Fibroblast of lung (primary cell): ENCODE measurements at regions not wholly inside any gene's neighbourhood (a gene's known extent, or its start where the extent isn't known, plus 50 kb on each side); places are given as distances from the start of the nearest gene placed in this dataset.

ENCODE experiments used
- DNase-seq, 2 donors: peaks; one replicate each; pipeline versions ENCODE4 v3.0.0 to v3.0.0-alpha.2; 2010; ENCODE audit warnings: low read depth in 2 of 2
- H2AFZ ChIP-seq: 2 replicates; pipeline ENCODE4 v1.5.1; 2012; ENCODE audit warnings: low read length, control low read depth, inconsistent platforms
- H3K27ac ChIP-seq: 2 replicates; pipeline ENCODE4 v1.5.1; 2011; ENCODE audit warnings: low read length, control low read depth; ENCODE audit not compliant: insufficient read depth
- H3K27me3 ChIP-seq: 2 replicates; pipeline ENCODE4 v1.5.1; 2011; ENCODE audit warnings: mild to moderate bottlenecking, low read length; ENCODE audit not compliant: control insufficient read depth, insufficient read depth
- H3K36me3 ChIP-seq: 2 replicates; pipeline ENCODE4 v1.5.1; 2011; ENCODE audit warnings: low read length; ENCODE audit not compliant: control insufficient read depth, insufficient read depth
- H3K4me1 ChIP-seq: 2 replicates; pipeline ENCODE4 v1.5.1; 2011; ENCODE audit warnings: low read length; ENCODE audit not compliant: control insufficient read depth, insufficient read depth; ENCODE audit errors: extremely low read depth
- H3K4me2 ChIP-seq: 2 replicates; pipeline ENCODE4 v1.5.1; 2011; ENCODE audit warnings: low read length, control low read depth; ENCODE audit not compliant: insufficient read depth; ENCODE audit errors: extremely low read depth
- H3K4me3 ChIP-seq, 4 experiments: fragments of 200-600 bp in 1 of 4; sonication (generic) in 1 of 4; replicated peaks in 1 of 4; 2 replicates each; pipeline ENCODE4 v1.5.1; 2011 to 2016; ENCODE audit warnings: low read length in 4 of 4, low read depth in 3 of 4, mild to moderate bottlenecking in 3 of 4, control low read depth in 2 of 4, inconsistent platforms in 1 of 4, mixed read lengths in 1 of 4; ENCODE audit not compliant: insufficient read depth in 1 of 4; ENCODE audit errors: control extremely low read depth in 1 of 4
- H3K79me2 ChIP-seq: 2 replicates; pipeline ENCODE4 v1.5.1; 2012; ENCODE audit warnings: mild to moderate bottlenecking, low read length, inconsistent platforms; ENCODE audit not compliant: control insufficient read depth, insufficient read depth
- H3K9ac ChIP-seq: 2 replicates; pipeline ENCODE4 v1.5.1; 2011; ENCODE audit warnings: mild to moderate bottlenecking, low read length, control low read depth; ENCODE audit not compliant: insufficient read depth
- H3K9me3 ChIP-seq: 2 replicates; pipeline ENCODE4 v1.5.1; 2012; ENCODE audit warnings: low read depth, low read length; ENCODE audit not compliant: control insufficient read depth, insufficient read depth
- H4K20me1 ChIP-seq: 2 replicates; pipeline ENCODE4 v1.5.1; 2011; ENCODE audit warnings: low read length; ENCODE audit not compliant: control insufficient read depth, insufficient read depth; ENCODE audit errors: extremely low read depth
- EZH2 ChIP-seq: IDR thresholded peaks from 2 replicates; pipeline ENCODE4 v1.5.1; 2012; ENCODE audit warnings: low read length, control low read depth, mild to moderate bottlenecking; ENCODE audit errors: missing control alignments
- TF ChIP-seq, protein P1 (sequence below), 2 donors: IDR thresholded peaks in 1 of 2; conservative IDR thresholded peaks in 1 of 2; 1 replicate in 1 of 2; 2 replicates in 1 of 2; pipeline ENCODE4 v1.5.1; 2011 to 2012; ENCODE audit warnings: low read length in 2 of 2, control low read depth in 1 of 2, inconsistent platforms in 1 of 2, low read depth in 1 of 2, mild to moderate bottlenecking in 1 of 2

DNA sequence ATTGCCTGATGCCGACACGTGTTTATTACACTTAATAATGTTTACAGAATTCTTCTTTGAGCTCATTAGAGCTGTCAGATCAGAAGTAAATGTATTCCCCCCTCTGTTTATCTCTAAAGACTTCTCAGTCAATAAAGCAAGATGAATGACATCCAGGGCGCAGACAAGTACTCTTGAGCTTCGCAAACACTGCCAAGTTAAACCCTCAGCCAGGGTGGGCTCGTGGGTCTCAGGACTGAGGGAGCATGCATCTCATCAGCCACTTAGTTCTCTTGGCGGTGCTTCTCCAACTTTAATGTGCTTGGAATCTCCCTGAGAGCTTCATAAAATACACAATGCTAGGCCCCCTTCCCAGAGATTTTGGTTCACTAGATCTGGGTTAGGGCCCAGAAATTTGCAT, 333.9 kb upstream of the THRB start:
- Histone ChIP-seq H3K9me3 (no peaks in the 10 kb centered on the region), H3K4me3 (no peak overlapping the region), H3K27me3 (peaks cover 6% of the 10 kb centered on the region), H3K79me2 (no peaks in the 10 kb centered on the region), H4K20me1 (no peaks in the 10 kb centered on the region), H3K27ac (no peak overlapping the region), H3K4me2 (no peak overlapping the region), H3K9ac (no peak overlapping the region), H2AFZ (no peak overlapping the region), H3K4me1 (no peaks in the 10 kb centered on the region), H3K36me3 (no peaks in the 10 kb centered on the region)
- DNase-seq, result no peak
- TF ChIP-seq, protein P1, sequence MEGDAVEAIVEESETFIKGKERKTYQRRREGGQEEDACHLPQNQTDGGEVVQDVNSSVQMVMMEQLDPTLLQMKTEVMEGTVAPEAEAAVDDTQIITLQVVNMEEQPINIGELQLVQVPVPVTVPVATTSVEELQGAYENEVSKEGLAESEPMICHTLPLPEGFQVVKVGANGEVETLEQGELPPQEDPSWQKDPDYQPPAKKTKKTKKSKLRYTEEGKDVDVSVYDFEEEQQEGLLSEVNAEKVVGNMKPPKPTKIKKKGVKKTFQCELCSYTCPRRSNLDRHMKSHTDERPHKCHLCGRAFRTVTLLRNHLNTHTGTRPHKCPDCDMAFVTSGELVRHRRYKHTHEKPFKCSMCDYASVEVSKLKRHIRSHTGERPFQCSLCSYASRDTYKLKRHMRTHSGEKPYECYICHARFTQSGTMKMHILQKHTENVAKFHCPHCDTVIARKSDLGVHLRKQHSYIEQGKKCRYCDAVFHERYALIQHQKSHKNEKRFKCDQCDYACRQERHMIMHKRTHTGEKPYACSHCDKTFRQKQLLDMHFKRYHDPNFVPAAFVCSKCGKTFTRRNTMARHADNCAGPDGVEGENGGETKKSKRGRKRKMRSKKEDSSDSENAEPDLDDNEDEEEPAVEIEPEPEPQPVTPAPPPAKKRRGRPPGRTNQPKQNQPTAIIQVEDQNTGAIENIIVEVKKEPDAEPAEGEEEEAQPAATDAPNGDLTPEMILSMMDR (conservative IDR thresholded peaks at IDR 0.05 in 1 of 2, IDR thresholded peaks at IDR 0.05 in 1 of 2; ENCODE audit: low read depth in 1 of 2, low read length in 2 of 2), result no peak
- TF ChIP-seq EZH2, result no peak

- Histone ChIP-seq H3K4me1 (no peaks in the 10 kb centered on the region), H3K9ac (no peak overlapping the region), H3K79me2 (no peaks in the 10 kb centered on the region), H3K4me3 (peak overlapping the region in 2 of 4 experiments; percentile 33 to 48), H3K36me3 (no peaks in the 10 kb centered on the region), H3K27me3 (peaks cover 6% of the 10 kb centered on the region), H4K20me1 (no peaks in the 10 kb centered on the region), H3K9me3 (no peaks in the 10 kb centered on the region), H3K27ac (no peak overlapping the region), H2AFZ (no peak overlapping the region), H3K4me2 (peak overlapping the region; percentile 59)
- TF ChIP-seq, protein P1 (conservative IDR thresholded peaks at IDR 0.05 in 1 of 2, IDR thresholded peaks at IDR 0.05 in 1 of 2; ENCODE audit: low read depth in 1 of 2, low read length in 2 of 2), result no peak
- no peak for TF ChIP-seq EZH2
- no peak for DNase-seq
These were observed 334.4 kb upstream of the THRB start for GRCh38 chr3:24829011-24829581.

DNA sequence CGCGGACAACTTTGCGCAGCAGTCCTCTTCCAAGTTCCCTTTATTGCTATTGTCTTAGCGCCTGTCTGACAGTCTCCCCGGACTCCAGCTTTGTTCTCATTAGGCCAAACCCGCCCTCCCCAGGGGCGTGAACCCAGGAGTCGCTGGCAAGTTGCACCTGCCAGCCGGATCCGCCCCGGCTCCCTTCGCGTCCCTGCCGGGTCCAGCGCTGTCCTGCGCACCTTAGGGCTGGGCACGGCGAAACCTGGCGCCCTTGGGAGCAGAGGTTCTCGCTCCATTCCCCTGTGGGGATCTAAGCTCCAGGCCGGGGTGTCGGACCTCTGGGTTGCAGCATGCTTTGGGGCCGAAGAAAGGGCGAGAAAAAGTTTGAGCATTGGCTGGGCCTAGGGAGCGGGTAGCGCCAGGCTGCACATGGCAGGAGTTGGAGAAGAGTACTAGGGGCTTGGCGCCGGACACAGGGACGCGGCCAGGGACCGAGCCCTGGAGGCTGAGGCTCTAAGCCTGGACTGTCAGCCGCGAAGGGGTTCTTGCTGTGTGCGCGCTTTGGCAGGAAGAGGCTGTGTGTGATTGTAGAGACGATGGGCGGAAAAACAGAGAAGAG, 335.1 kb upstream of the THRB start:
- H3K4me2 ChIP-seq, result peak overlapping the region; percentile 68
- H3K4me3 ChIP-seq, result peak overlapping the region; percentile 13 to 48 (median 32)
- no peak overlapping the region for H3K9ac ChIP-seq
- no peaks in the 10 kb centered on the region for H3K4me1 ChIP-seq
- H2AFZ ChIP-seq, result no peak overlapping the region
- no peak overlapping the region for H3K27ac ChIP-seq
- H3K9me3 ChIP-seq, result no peaks in the 10 kb centered on the region
- no peaks in the 10 kb centered on the region for H3K79me2 ChIP-seq
- H3K36me3 ChIP-seq, result no peaks in the 10 kb centered on the region
- TF ChIP-seq EZH2, result no peak
- TF ChIP-seq, protein P1 (conservative IDR thresholded peaks at IDR 0.05 in 1 of 2, IDR thresholded peaks at IDR 0.05 in 1 of 2; ENCODE audit: low read depth in 1 of 2, low read length in 2 of 2), result no peak
- H4K20me1 ChIP-seq, result no peaks in the 10 kb centered on the region
- peaks cover 6% of the 10 kb centered on the region for H3K27me3 ChIP-seq
- DNase-seq, result peak in 1 of 2 donors; percentile 11
